ENCODE measurements at regions not wholly inside any gene's neighbourhood (a gene's known extent, or its start where the extent isn't known, plus 50 kb on each side); places are given as distances from the start of the nearest gene placed in this dataset.

GRCh38 chr3:24958910-24959447, 464.3 kb upstream of the THRB start:
- no peak overlapping the region for H3K27ac ChIP-seq
- TF ChIP-seq CTCF (IDR thresholded peaks at IDR 0.05) (no peak), POLR2A (IDR thresholded peaks at IDR 0.05) (no peak)
- H3K9me3 ChIP-seq, result no peaks in the 10 kb centered on the region
- H3K4me1 ChIP-seq, result no peaks in the 10 kb centered on the region
- WGBS, 2 donors, result 76 to 89% methylated on average over 5 of the region's 5 CpGs
- no peak for DNase-seq
- H3K27me3 ChIP-seq, result no peaks in the 10 kb centered on the region
- H3K4me3 ChIP-seq, result no peak overlapping the region
- H3K36me3 ChIP-seq (replicated peaks in 1 of 2; ENCODE audit: insufficient read depth in 1 of 2, low read depth in 2 of 2), result no peaks in the 10 kb centered on the region
- ATAC-seq, result no peak
- intact Hi-C loops (cut with DNase I), result no loop called here

- intact Hi-C loops (cut with DNase I), result loop anchor here (10.0 kb wide), 1 partner anchor 631 kb away; no protein-coding TSS in a partner anchor
- DNase-seq (no peak), ATAC-seq (no peak)
- Histone ChIP-seq H3K27me3 (no peaks in the 10 kb centered on the region), H3K9me3 (no peaks in the 10 kb centered on the region), H3K27ac (no peak overlapping the region), H3K4me3 (no peak overlapping the region), H3K36me3 (replicated peaks in 1 of 2; ENCODE audit: insufficient read depth in 1 of 2, low read depth in 2 of 2) (no peaks in the 10 kb centered on the region), H3K4me1 (no peaks in the 10 kb centered on the region)
- WGBS, 2 donors, result 41 to 43% methylated on average over 2 of the region's 2 CpGs
- TF ChIP-seq CTCF (IDR thresholded peaks at IDR 0.05) (peak in 6 of 7 experiments; percentile 21 to 41 (median 37)), POLR2A (IDR thresholded peaks at IDR 0.05) (no peak)
Observed at GRCh38 chr3:24963762-24964625, 464.1 kb upstream of the RARB start.

- 58 to 62% methylated on average over 2 of the region's 2 CpGs for WGBS, 2 donors
- TF ChIP-seq POLR2A (IDR thresholded peaks at IDR 0.05) (no peak), CTCF (IDR thresholded peaks at IDR 0.05) (no peak)
- Histone ChIP-seq H3K36me3 (replicated peaks in 1 of 2; ENCODE audit: insufficient read depth in 1 of 2, low read depth in 2 of 2) (no peaks in the 10 kb centered on the region), H3K4me3 (no peak overlapping the region), H3K27ac (no peak overlapping the region), H3K9me3 (no peaks in the 10 kb centered on the region), H3K4me1 (no peaks in the 10 kb centered on the region), H3K27me3 (no peaks in the 10 kb centered on the region)
- DNase-seq (no peak), ATAC-seq (no peak)
- intact Hi-C loops (cut with DNase I), result loop anchor here (10.0 kb wide), 1 partner anchor 629 kb away; no protein-coding TSS in a partner anchor
Observed at GRCh38 chr3:24965706-24966385, 462.2 kb upstream of the RARB start.

GRCh38 chr3:24968036-24968435, 460.0 kb upstream of the RARB start:
- ATAC-seq (no peak), DNase-seq (no peak)
- Histone ChIP-seq H3K4me3 (no peak overlapping the region), H3K36me3 (replicated peaks in 1 of 2; ENCODE audit: insufficient read depth in 1 of 2, low read depth in 2 of 2) (no peaks in the 10 kb centered on the region), H3K27ac (no peak overlapping the region), H3K9me3 (no peaks in the 10 kb centered on the region), H3K27me3 (no peaks in the 10 kb centered on the region), H3K4me1 (no peaks in the 10 kb centered on the region)
- TF ChIP-seq CTCF (IDR thresholded peaks at IDR 0.05) (no peak), POLR2A (IDR thresholded peaks at IDR 0.05) (no peak)
- WGBS, 2 donors, result 86 to 92% methylated on average over 1 of the region's 1 CpG
- intact Hi-C loops (cut with DNase I), result loop anchor here (10.0 kb wide), 1 partner anchor 627 kb away; no protein-coding TSS in a partner anchor
